ENCODE measurements at regions not wholly inside any gene's neighbourhood (a gene's known extent, or its start where the extent isn't known, plus 50 kb on each side); places are given as distances from the start of the nearest gene placed in this dataset.
"Not testable (repeated sequence)": the region's sequence is repeated elsewhere in the genome, so short reads cannot be mapped to it uniquely, and the experiment has no call there.

DNA sequence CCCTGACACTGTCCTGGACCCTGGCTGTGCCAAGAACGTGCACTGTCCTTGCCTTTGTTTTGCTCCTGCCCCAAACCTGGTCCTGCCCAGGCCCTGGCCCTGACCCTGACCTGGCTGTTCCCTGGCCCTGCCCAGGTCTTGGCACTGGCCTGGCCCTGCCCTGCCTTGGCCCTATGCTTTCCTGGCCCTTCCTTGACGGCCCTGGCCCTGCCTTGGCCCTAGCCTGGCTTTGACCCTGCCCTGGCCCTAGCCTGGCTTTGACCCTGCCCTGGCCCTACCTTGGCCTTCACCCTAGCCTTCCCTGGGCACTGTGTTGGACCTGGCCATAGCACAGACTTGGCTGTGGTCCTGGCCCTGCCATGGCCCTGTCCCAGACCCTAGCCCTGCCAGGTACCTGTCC is 252.9 kb downstream of the TP53TG3F start:
- TF ChIP-seq, protein P1, sequence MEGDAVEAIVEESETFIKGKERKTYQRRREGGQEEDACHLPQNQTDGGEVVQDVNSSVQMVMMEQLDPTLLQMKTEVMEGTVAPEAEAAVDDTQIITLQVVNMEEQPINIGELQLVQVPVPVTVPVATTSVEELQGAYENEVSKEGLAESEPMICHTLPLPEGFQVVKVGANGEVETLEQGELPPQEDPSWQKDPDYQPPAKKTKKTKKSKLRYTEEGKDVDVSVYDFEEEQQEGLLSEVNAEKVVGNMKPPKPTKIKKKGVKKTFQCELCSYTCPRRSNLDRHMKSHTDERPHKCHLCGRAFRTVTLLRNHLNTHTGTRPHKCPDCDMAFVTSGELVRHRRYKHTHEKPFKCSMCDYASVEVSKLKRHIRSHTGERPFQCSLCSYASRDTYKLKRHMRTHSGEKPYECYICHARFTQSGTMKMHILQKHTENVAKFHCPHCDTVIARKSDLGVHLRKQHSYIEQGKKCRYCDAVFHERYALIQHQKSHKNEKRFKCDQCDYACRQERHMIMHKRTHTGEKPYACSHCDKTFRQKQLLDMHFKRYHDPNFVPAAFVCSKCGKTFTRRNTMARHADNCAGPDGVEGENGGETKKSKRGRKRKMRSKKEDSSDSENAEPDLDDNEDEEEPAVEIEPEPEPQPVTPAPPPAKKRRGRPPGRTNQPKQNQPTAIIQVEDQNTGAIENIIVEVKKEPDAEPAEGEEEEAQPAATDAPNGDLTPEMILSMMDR (IDR thresholded peaks at IDR 0.05 in 8 of 11, conservative IDR thresholded peaks at IDR 0.05 in 3 of 11) = not testable (repeated sequence)
- TF ChIP-seq POLR2AphosphoS5, POLR2A (IDR thresholded peaks at IDR 0.05): not testable (repeated sequence)

Data from spleen (tissue), 7 donors.